ENCODE measurements at regions not wholly inside any gene's neighbourhood (a gene's known extent, or its start where the extent isn't known, plus 50 kb on each side); places are given as distances from the start of the nearest gene placed in this dataset.

- DNase-seq (ENCODE audit: low read depth): peak; percentile 70
- H3K4me3 ChIP-seq (ENCODE audit: low read depth, low read length): no peak overlapping the region
These were observed 382.8 kb downstream of the GPD2 start for GRCh38 chr2:156818944-156819343.

GRCh38 chr2:156826341-156826933, 390.3 kb downstream of the GPD2 start:
- no peak overlapping the region for H3K4me3 ChIP-seq (ENCODE audit: low read depth, low read length)
- peak; percentile 80 for DNase-seq (ENCODE audit: low read depth)

GRCh38 chr2:156834431-156834830, 398.3 kb downstream of the GPD2 start:
- no peak overlapping the region for H3K4me3 ChIP-seq (ENCODE audit: low read depth, low read length)
- no peak for DNase-seq (ENCODE audit: low read depth)

- DNase-seq (ENCODE audit: low read depth): no peak
These were observed 401.6 kb downstream of the GPD2 start for GRCh38 chr2:156837635-156838370.

GRCh38 chr2:156841321-156841720, 405.1 kb downstream of the GPD2 start:
- H3K4me3 ChIP-seq (ENCODE audit: low read depth, low read length): no peak overlapping the region
- no peak for DNase-seq (ENCODE audit: low read depth)

More at GRCh38 chr2:156837635-156838370, 401.6 kb downstream of the GPD2 start:
- no peak overlapping the region for H3K4me3 ChIP-seq (ENCODE audit: low read depth, low read length)

GRCh38 chr2:156845806-156846558, 409.8 kb downstream of the GPD2 start:
- H3K4me3 ChIP-seq (ENCODE audit: low read depth, low read length): no peak overlapping the region
- DNase-seq (ENCODE audit: low read depth): no peak

- no peak for DNase-seq (ENCODE audit: low read depth)
- H3K4me3 ChIP-seq (ENCODE audit: low read depth, low read length): no peak overlapping the region
These were observed 405.3 kb upstream of the GALNT5 start for GRCh38 chr2:156852210-156852609.

GRCh38 chr2:156852681-156853080, 404.8 kb upstream of the GALNT5 start:
- no peak overlapping the region for H3K4me3 ChIP-seq (ENCODE audit: low read depth, low read length)
- DNase-seq (ENCODE audit: low read depth): no peak

- H3K4me3 ChIP-seq (ENCODE audit: low read depth, low read length): no peak overlapping the region
- DNase-seq (ENCODE audit: low read depth): no peak
These were observed 393.2 kb upstream of the GALNT5 start for GRCh38 chr2:156864325-156864724.

- no peak overlapping the region for H3K4me3 ChIP-seq (ENCODE audit: low read depth, low read length)
- DNase-seq (ENCODE audit: low read depth): no peak
These were observed 392.8 kb upstream of the GALNT5 start for GRCh38 chr2:156864753-156865152.

GRCh38 chr2:156867201-156867600, 390.3 kb upstream of the GALNT5 start:
- H3K4me3 ChIP-seq (ENCODE audit: low read depth, low read length): no peak overlapping the region
- no peak for DNase-seq (ENCODE audit: low read depth)

- H3K4me3 ChIP-seq (ENCODE audit: low read depth, low read length): no peak overlapping the region
- no peak for DNase-seq (ENCODE audit: low read depth)
These were observed 382.8 kb upstream of the GALNT5 start for GRCh38 chr2:156874707-156875106.

- DNase-seq (ENCODE audit: low read depth): peak; percentile 27
- no peak overlapping the region for H3K4me3 ChIP-seq (ENCODE audit: low read depth, low read length)
These were observed 373.7 kb upstream of the GALNT5 start for GRCh38 chr2:156883804-156884203.

- DNase-seq (ENCODE audit: low read depth): no peak
- H3K4me3 ChIP-seq (ENCODE audit: low read depth, low read length): no peak overlapping the region
These were observed 373.3 kb upstream of the GALNT5 start for GRCh38 chr2:156884216-156884615.

- no peak overlapping the region for H3K4me3 ChIP-seq (ENCODE audit: low read depth, low read length)
- no peak for DNase-seq (ENCODE audit: low read depth)
These were observed 366.9 kb upstream of the GALNT5 start for GRCh38 chr2:156890529-156891148.

GRCh38 chr2:156891609-156892008, 365.9 kb upstream of the GALNT5 start:
- H3K4me3 ChIP-seq (ENCODE audit: low read depth, low read length): no peak overlapping the region
- no peak for DNase-seq (ENCODE audit: low read depth)

- peak overlapping the region; percentile 35 for H3K4me3 ChIP-seq (ENCODE audit: low read depth, low read length)
- DNase-seq (ENCODE audit: low read depth): no peak
These were observed 364.8 kb upstream of the GALNT5 start for GRCh38 chr2:156892467-156893281.

GRCh38 chr2:156896294-156896693, 361.2 kb upstream of the GALNT5 start:
- H3K4me3 ChIP-seq (ENCODE audit: low read depth, low read length): no peak overlapping the region
- DNase-seq (ENCODE audit: low read depth): no peak

- no peak overlapping the region for H3K4me3 ChIP-seq (ENCODE audit: low read depth, low read length)
- no peak for DNase-seq (ENCODE audit: low read depth)
These were observed 360.0 kb upstream of the GALNT5 start for GRCh38 chr2:156897548-156897947.

Measured in skeletal muscle cell (primary cell).